OCI-LY1 (cell line): ENCODE measurements at regions not wholly inside any gene's neighbourhood (a gene's known extent, or its start where the extent isn't known, plus 50 kb on each side); places are given as distances from the start of the nearest gene placed in this dataset.

Experiments
- CTCF ChIP-seq: fragments of 200-600 bp; sonication (generic), shearing (Covaris generic); IDR thresholded peaks from 2 replicates; pipeline ENCODE4 v1.5.1; 2017; ENCODE audit warnings: mild to moderate bottlenecking, antibody characterized with exemption, low read length, moderate library complexity, mixed read lengths
- EZH2 ChIP-seq: fragments of 200-600 bp; sonication (generic), shearing (Covaris generic); IDR thresholded peaks from 2 replicates; pipeline ENCODE4 v1.8.0; 2017; ENCODE audit warnings: borderline replicate concordance, mixed run types, mild to moderate bottlenecking, antibody characterized with exemption, low read length, moderate library complexity, mixed read lengths

GRCh38 chr2:168373468-168373867 is 82.6 kb upstream of the CERS6 start:
- TF ChIP-seq EZH2: no peak
- no peak for TF ChIP-seq CTCF
